IMR-90 (cell line): ENCODE measurements at regions not wholly inside any gene's neighbourhood (a gene's known extent, or its start where the extent isn't known, plus 50 kb on each side); places are given as distances from the start of the nearest gene placed in this dataset.

ENCODE experiments used
- BHLHE40 ChIP-seq: fragments of 150-350 bp; IDR thresholded peaks from 2 replicates; pipeline ENCODE4 v1.6.1; 2016; ENCODE audit warnings: mild to moderate bottlenecking, low read depth, low read length
- CEBPB ChIP-seq: IDR thresholded peaks from 2 replicates; pipeline ENCODE4 v1.6.1; 2012; ENCODE audit warnings: low read depth, low read length, improper control_type of control experiment
- CHD1 ChIP-seq: IDR thresholded peaks from 2 replicates; pipeline ENCODE4 v1.6.1; 2012; ENCODE audit warnings: low read depth, low read length, improper control_type of control experiment
- ELK1 ChIP-seq: fragments of 150-350 bp; IDR thresholded peaks from 2 replicates; pipeline ENCODE4 v1.6.1; 2016; ENCODE audit warnings: low read depth, mild to moderate bottlenecking, low read length, moderate library complexity, borderline replicate concordance
- FOS ChIP-seq: fragments of 150-350 bp; IDR thresholded peaks from 2 replicates; pipeline ENCODE4 v1.6.1; 2016; ENCODE audit warnings: low read depth, low read length
- MAZ ChIP-seq: IDR thresholded peaks from 2 replicates; pipeline ENCODE4 v1.6.1; 2012; ENCODE audit warnings: low read depth, mild to moderate bottlenecking, low read length, improper control_type of control experiment, moderate library complexity, borderline replicate concordance
- POLR2A ChIP-seq: IDR thresholded peaks from 2 replicates; pipeline ENCODE4 v1.6.1; 2012; ENCODE audit warnings: mild to moderate bottlenecking, low read depth, low read length
- RCOR1 ChIP-seq: IDR thresholded peaks from 2 replicates; pipeline ENCODE4 v1.6.1; 2012; ENCODE audit warnings: mild to moderate bottlenecking, low read length, improper control_type of control experiment; ENCODE audit not compliant: insufficient replicate concordance
- SMC3 ChIP-seq: fragments of 150-350 bp; IDR thresholded peaks from 2 replicates; pipeline ENCODE4 v1.6.1; 2016; ENCODE audit warnings: low read depth, mild to moderate bottlenecking, antibody characterized with exemption, low read length, moderate library complexity
- USF2 ChIP-seq: fragments of 150-350 bp; IDR thresholded peaks from 2 replicates; pipeline ENCODE4 v1.6.1; 2017; ENCODE audit warnings: mild to moderate bottlenecking, antibody characterized with exemption, low read length, low read depth
- TF ChIP-seq, protein P1 (sequence below): conservative IDR thresholded peaks from 2 replicates; pipeline ENCODE4 v1.5.1; 2012; ENCODE audit warnings: mild to moderate bottlenecking, low read depth, low read length, improper control_type of control experiment

- 0 out of 2 replicates have a peak, but pooled peaks have one; percentile 4 for TF ChIP-seq BHLHE40
- TF ChIP-seq POLR2A: 0 out of 2 replicates have a peak, but pooled peaks have one; percentile 37
- TF ChIP-seq MAZ: 0 out of 2 replicates have a peak, but pooled peaks have one; percentile 10
- TF ChIP-seq, protein P1, sequence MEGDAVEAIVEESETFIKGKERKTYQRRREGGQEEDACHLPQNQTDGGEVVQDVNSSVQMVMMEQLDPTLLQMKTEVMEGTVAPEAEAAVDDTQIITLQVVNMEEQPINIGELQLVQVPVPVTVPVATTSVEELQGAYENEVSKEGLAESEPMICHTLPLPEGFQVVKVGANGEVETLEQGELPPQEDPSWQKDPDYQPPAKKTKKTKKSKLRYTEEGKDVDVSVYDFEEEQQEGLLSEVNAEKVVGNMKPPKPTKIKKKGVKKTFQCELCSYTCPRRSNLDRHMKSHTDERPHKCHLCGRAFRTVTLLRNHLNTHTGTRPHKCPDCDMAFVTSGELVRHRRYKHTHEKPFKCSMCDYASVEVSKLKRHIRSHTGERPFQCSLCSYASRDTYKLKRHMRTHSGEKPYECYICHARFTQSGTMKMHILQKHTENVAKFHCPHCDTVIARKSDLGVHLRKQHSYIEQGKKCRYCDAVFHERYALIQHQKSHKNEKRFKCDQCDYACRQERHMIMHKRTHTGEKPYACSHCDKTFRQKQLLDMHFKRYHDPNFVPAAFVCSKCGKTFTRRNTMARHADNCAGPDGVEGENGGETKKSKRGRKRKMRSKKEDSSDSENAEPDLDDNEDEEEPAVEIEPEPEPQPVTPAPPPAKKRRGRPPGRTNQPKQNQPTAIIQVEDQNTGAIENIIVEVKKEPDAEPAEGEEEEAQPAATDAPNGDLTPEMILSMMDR: peak; percentile 20; the same call in 1 of the 2 replicates
- TF ChIP-seq RCOR1: no peak
- no peak for TF ChIP-seq USF2
- TF ChIP-seq CHD1: 0 out of 2 replicates have a peak, but pooled peaks have one; percentile 72
- 0 out of 2 replicates have a peak, but pooled peaks have one; percentile 1 for TF ChIP-seq SMC3
- TF ChIP-seq ELK1: no peak
- TF ChIP-seq FOS: peak; percentile 69
- peak; percentile 93 for TF ChIP-seq CEBPB
Observed at GRCh38 chr2:226427538-226428307, 371.9 kb downstream of the IRS1 start.
